Transverse colon (tissue), 4 donors: ENCODE measurements at regions not wholly inside any gene's neighbourhood (a gene's known extent, or its start where the extent isn't known, plus 50 kb on each side); places are given as distances from the start of the nearest gene placed in this dataset.

Experiments used
- DNase-seq: peaks from one replicate; pipeline ENCODE4 v3.0.0-alpha.2; 2019
- H3K27ac ChIP-seq, 4 donors: fragments of 200-600 bp; sonication (generic); 2 replicates each; pipeline ENCODE4 v1.5.1; 2016 to 2018; ENCODE audit warnings: inconsistent platforms in 4 of 4
- H3K27me3 ChIP-seq: fragments of 200-600 bp; sonication (generic); 2 replicates; pipeline ENCODE4 v1.5.1; 2017; ENCODE audit warnings: inconsistent platforms
- H3K36me3 ChIP-seq, 4 donors: fragments of 200-600 bp; sonication (generic); 2 replicates each; pipeline ENCODE4 v1.5.1; 2017 to 2019; ENCODE audit warnings: inconsistent platforms in 4 of 4
- H3K4me1 ChIP-seq, 4 donors: fragments of 200-600 bp; sonication (generic); 2 replicates each; pipeline ENCODE4 v1.5.1; 2017 to 2020; ENCODE audit warnings: inconsistent platforms in 4 of 4
- H3K4me3 ChIP-seq, 4 donors: fragments of 200-600 bp; sonication (generic); 1 replicate in 1 of 4; 2 replicates in 3 of 4; pipeline versions ENCODE4 v1.5.1 to v1.6.1; 2017 to 2019; ENCODE audit warnings: inconsistent platforms in 4 of 4
- H3K9me3 ChIP-seq, 2 donors: fragments of 200-600 bp; sonication (generic); 2 replicates each; pipeline ENCODE4 v1.5.1; 2017 to 2019; ENCODE audit warnings: inconsistent platforms in 2 of 2
- EP300 ChIP-seq: sonication (generic); formaldehyde crosslinking; IDR thresholded peaks from one replicate; pipeline ENCODE4 v1.6.1; 2017; ENCODE audit warnings: antibody characterized with exemption, low read depth
- POLR2A ChIP-seq: fragments of 450-650 bp; IDR thresholded peaks from one replicate; pipeline ENCODE4 v1.6.1; 2016; ENCODE audit warnings: antibody characterized with exemption, mild to moderate bottlenecking, moderate library complexity
- POLR2AphosphoS5 ChIP-seq, 3 donors: sonication (generic); formaldehyde crosslinking; IDR thresholded peaks; one replicate each; pipeline ENCODE4 v1.6.1; 2016; ENCODE audit warnings: antibody characterized with exemption in 3 of 3
- WGBS, 2 donors: methylation state at CpG; one replicate each; pipeline ENCODE4 v1.1.5; 2018; ENCODE audit warnings: low coverage in 1 of 2; 5-methylcytosine and 5-hydroxymethylcytosine counted together
- in situ Hi-C, 4 donors: fragments of 200-750 bp; cut with MboI; loops; one replicate each; pipeline versions ENCODE4 v1.15.0 to v1.15.1; 2017; ENCODE audit warnings: low sequenced_read_pairs in 3 of 4, low pct_ligation_motif_present in 1 of 4, low pct_unique_long_range_greater_than_20kb in 1 of 4
- intact Hi-C: fragments of 100-400 bp; cut with DNase I; formaldehyde crosslinking; loops from one replicate; pipeline ENCODE4 v1.15.1; 2023; ENCODE audit warnings: low total_unique reads
- TF ChIP-seq, protein P1 (sequence below), 5 experiments: fragments of 200-600 bp in 3 of 5; fragments of 450-650 bp in 2 of 5; sonication (generic) in 3 of 5; IDR thresholded peaks; 1 replicate in 2 of 5; 2 replicates in 3 of 5; pipeline ENCODE4 v1.5.1; 2016 to 2017; ENCODE audit warnings: antibody characterized with exemption in 5 of 5, inconsistent platforms in 3 of 5, mild to moderate bottlenecking in 2 of 5, moderate library complexity in 1 of 5

DNA sequence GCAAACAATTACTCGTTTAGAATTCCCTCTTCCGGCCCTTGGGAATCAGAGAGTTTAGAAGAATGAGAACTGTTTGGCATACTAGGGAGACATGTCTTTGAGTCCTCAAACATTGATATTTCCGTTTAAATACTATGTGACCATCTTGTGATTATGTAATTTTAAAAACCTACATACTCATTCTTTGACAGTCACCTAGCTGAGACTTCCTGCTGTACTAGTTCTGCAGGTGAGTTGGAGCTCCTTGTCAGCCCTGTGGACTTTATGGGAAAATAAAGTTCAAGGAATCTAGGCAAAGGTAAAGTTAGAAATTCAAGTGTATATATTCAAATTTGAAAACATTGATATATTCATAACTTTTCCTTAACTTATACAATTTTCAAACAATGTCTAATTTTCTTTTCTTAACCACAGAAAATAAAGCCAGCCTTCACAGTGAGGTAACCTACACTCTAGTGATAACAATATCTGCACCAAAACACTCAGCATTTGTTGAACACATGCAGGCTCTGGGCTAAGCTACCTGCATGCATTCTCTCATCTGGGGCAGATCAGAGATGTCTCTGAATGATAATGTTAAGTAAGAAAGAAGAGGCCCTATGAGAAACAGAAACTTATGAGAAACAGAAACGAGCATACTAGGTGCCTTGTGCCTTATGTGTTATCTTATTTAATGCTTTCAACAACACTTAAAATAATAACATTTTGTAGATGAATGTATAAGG lies 67.0 kb upstream of the BACE2 start:
- no peak overlapping the region for H3K4me3 ChIP-seq
- no peak for DNase-seq
- WGBS, 2 donors: 72 to 74% methylated on average over 4 of the region's 4 CpGs
- H3K9me3 ChIP-seq: no peaks in the 10 kb centered on the region
- TF ChIP-seq EP300 (no peak), POLR2A (no peak), POLR2AphosphoS5 (IDR thresholded peaks at IDR 0.05) (no peak)
- TF ChIP-seq, protein P1, sequence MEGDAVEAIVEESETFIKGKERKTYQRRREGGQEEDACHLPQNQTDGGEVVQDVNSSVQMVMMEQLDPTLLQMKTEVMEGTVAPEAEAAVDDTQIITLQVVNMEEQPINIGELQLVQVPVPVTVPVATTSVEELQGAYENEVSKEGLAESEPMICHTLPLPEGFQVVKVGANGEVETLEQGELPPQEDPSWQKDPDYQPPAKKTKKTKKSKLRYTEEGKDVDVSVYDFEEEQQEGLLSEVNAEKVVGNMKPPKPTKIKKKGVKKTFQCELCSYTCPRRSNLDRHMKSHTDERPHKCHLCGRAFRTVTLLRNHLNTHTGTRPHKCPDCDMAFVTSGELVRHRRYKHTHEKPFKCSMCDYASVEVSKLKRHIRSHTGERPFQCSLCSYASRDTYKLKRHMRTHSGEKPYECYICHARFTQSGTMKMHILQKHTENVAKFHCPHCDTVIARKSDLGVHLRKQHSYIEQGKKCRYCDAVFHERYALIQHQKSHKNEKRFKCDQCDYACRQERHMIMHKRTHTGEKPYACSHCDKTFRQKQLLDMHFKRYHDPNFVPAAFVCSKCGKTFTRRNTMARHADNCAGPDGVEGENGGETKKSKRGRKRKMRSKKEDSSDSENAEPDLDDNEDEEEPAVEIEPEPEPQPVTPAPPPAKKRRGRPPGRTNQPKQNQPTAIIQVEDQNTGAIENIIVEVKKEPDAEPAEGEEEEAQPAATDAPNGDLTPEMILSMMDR (IDR thresholded peaks at IDR 0.05): no peak
- H3K4me1 ChIP-seq: no peaks in the 10 kb centered on the region
- peaks cover 23% of the 10 kb centered on the region for H3K27me3 ChIP-seq
- intact Hi-C loops: no loop called here
- in situ Hi-C loops: no loop called here
- H3K36me3 ChIP-seq: no peaks in the 10 kb centered on the region
- no peak overlapping the region for H3K27ac ChIP-seq

DNA sequence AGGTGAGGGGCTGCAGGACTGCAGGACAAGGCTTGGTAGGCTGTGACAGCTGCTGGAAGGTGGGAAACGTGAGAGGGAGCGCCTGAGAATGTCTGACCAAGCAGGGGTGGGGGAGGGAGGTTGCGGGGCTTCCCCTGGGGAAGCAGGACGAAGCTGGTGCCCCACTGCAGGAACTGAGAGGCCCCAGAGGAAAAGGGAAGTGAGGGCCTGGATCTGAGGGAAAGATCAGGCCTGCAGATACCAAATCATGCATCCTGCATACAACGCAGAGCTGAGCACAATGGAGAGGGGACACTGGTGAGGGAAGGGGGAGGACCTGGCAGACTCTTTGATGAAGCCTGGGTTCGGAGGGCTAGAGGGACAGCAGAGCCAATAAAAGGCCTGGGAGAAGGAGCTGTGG lies 65.7 kb upstream of the BACE2 start:
- peaks cover 29% of the 10 kb centered on the region for H3K27me3 ChIP-seq
- H3K27ac ChIP-seq: no peak overlapping the region
- intact Hi-C loops: no loop called here
- TF ChIP-seq POLR2A (no peak), POLR2AphosphoS5 (IDR thresholded peaks at IDR 0.05) (no peak), EP300 (no peak)
- TF ChIP-seq, protein P1 (IDR thresholded peaks at IDR 0.05): no peak
- H3K36me3 ChIP-seq: no peaks in the 10 kb centered on the region
- in situ Hi-C loops: no loop called here
- no peaks in the 10 kb centered on the region for H3K9me3 ChIP-seq
- H3K4me3 ChIP-seq: no peak overlapping the region
- DNase-seq: no peak
- WGBS, 2 donors: 40% methylated on average over 6 of the region's 6 CpGs; no CpG with 5 or more reads in 1 of the 2 donors
- no peaks in the 10 kb centered on the region for H3K4me1 ChIP-seq

DNA sequence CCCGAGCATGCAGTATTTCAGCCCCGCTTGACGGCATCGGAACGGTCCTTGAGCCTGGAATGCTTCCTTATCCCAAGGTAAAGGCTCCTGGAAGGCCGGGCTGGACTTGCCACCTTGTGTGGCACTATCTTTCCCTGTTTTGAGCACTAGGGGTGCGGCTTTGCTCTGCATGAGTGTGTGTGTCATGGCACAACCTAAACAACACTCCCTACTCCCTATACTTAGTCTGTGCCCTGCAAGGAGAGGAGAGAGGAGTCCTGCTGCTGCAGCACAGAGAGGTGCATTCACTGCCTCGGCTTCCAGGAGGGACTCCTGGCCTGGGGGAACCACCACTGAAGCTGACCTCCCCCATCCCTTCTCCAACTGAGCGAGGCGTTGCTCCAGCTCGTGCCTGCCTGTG lies 60.4 kb upstream of the BACE2 start:
- no peak overlapping the region for H3K27ac ChIP-seq
- in situ Hi-C loops: no loop called here
- peaks cover 63% of the 10 kb centered on the region for H3K27me3 ChIP-seq
- no peaks in the 10 kb centered on the region for H3K36me3 ChIP-seq
- no peak for DNase-seq
- WGBS, 2 donors: 82% methylated on average over 11 of the region's 11 CpGs; no CpG with 5 or more reads in 1 of the 2 donors
- intact Hi-C loops: no loop called here
- peaks cover 0 to under 1% (median 0%) of the 10 kb centered on the region in 4 donors for H3K4me1 ChIP-seq
- no peaks in the 10 kb centered on the region for H3K9me3 ChIP-seq
- no peak overlapping the region for H3K4me3 ChIP-seq
- TF ChIP-seq POLR2AphosphoS5 (IDR thresholded peaks at IDR 0.05): no peak
- TF ChIP-seq, protein P1 (IDR thresholded peaks at IDR 0.05): no peak
- TF ChIP-seq POLR2A: no peak
- no peak for TF ChIP-seq EP300

DNA sequence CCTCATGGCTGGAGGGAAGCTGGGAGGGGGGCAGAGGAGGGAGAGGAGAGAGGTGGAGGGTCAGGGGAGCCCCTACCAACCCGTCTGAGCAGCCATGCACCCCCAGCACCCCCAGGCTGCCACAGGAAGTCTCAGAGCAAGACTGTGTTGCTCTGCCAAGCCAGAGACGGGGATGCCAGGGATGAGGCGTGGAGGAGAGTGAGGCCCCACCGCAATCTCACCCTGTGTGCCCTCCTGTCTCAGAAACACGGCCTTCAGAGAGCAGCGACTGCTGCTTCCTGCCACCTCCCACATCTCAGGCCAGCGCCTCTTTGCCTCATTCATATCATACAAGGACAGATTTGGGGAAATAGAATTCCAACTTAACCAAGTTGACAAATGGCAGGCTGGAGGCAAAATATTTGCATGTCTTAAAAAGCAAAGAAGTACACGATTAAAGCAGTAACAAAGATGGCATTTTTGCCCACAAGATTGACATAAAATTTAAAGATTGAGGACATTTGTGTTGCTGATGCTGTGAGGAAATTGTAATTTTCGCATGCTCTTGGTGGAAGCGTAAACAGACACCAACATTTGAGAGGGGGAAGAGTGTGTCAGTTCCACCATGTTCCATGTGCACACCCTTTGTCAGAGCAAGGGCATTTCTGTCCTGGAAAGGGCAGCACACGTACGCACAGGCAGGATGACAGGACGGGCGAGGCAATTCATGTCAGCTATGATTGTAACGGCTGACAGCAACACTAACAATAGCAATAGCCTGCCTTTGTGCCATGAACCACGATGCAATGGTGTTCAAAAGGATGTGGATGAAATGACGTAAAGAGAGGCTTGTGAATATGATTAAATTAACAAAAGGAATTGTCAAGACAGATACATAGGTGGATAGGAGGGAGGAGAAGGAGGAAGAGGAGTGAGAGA lies 59.0 kb upstream of the BACE2 start:
- TF ChIP-seq POLR2AphosphoS5 (IDR thresholded peaks at IDR 0.05) (no peak), EP300 (no peak), POLR2A (no peak)
- TF ChIP-seq, protein P1 (IDR thresholded peaks at IDR 0.05): no peak
- no peaks in the 10 kb centered on the region for H3K36me3 ChIP-seq
- intact Hi-C loops (no loop called here), in situ Hi-C loops (no loop called here)
- DNase-seq: no peak
- H3K4me3 ChIP-seq: no peak overlapping the region
- no peaks in the 10 kb centered on the region for H3K9me3 ChIP-seq
- no peak overlapping the region for H3K27ac ChIP-seq
- H3K4me1 ChIP-seq: peaks cover 0 to 5% (median 0%) of the 10 kb centered on the region in 4 donors
- 44 to 59% methylated on average over 12 to 17 of the region's 17 CpGs for WGBS, 2 donors
- H3K27me3 ChIP-seq: peaks cover 61% of the 10 kb centered on the region
